ENCODE measurements at regions not wholly inside any gene's neighbourhood (a gene's known extent, or its start where the extent isn't known, plus 50 kb on each side); places are given as distances from the start of the nearest gene placed in this dataset.
A peak's percentile ranks its signal among the peaks of the same experiment; 100 is the strongest.
"Not testable (repeated sequence)": the region's sequence is repeated elsewhere in the genome, so short reads cannot be mapped to it uniquely, and the experiment has no call there.

- Histone ChIP-seq H3K4ac (ENCODE audit: low read length) (no peak overlapping the region), H3K9me3 (replicated peaks in 1 of 2; ENCODE audit: control insufficient read depth in 2 of 2, insufficient read depth in 1 of 2, low read depth in 1 of 2, low read length in 2 of 2) (no peaks in the 10 kb centered on the region), H2BK12ac (ENCODE audit: low read length) (no peak overlapping the region), H3K36me3 (replicated peaks in 1 of 2; ENCODE audit: control insufficient read depth in 2 of 2, insufficient read depth in 2 of 2, low read length in 2 of 2) (no peaks in the 10 kb centered on the region), H4K8ac (ENCODE audit: low read depth, low read length) (no peak overlapping the region), H3K27me3 (ENCODE audit: control insufficient read depth in 3 of 3, insufficient read depth in 3 of 3, low read depth in 1 of 3, low read length in 3 of 3) (no peaks in the 10 kb centered on the region), H2BK5ac (ENCODE audit: low read length) (no peak overlapping the region), H3K4me1 (ENCODE audit: control insufficient read depth in 2 of 2, insufficient read depth in 1 of 2, low read depth in 1 of 2, low read length in 2 of 2) (no peaks in the 10 kb centered on the region), H2BK15ac (ENCODE audit: low read length) (no peak overlapping the region), H3K23ac (ENCODE audit: low read depth, low read length, poor library complexity) (no peak overlapping the region), H3K4me3 (ENCODE audit: low read length in 2 of 2) (no peak overlapping the region), H3K27ac (replicated peaks; ENCODE audit: low read length) (no peak overlapping the region), H2AFZ (ENCODE audit: low read length) (no peak overlapping the region), H2AK5ac (ENCODE audit: low read depth, low read length) (no peak overlapping the region), H2BK120ac (ENCODE audit: low read depth, low read length) (no peak overlapping the region), H3K4me2 (ENCODE audit: insufficient read depth, low read length, poor library complexity, severe bottlenecking) (no peak overlapping the region), H3K79me1 (ENCODE audit: low read depth, low read length) (no peaks in the 10 kb centered on the region), H4K91ac (ENCODE audit: low read depth, low read length, poor library complexity) (no peak overlapping the region), H3K9ac (ENCODE audit: low read depth, low read length, poor library complexity) (no peak overlapping the region), H3K14ac (ENCODE audit: low read length) (no peak overlapping the region), H3K18ac (ENCODE audit: low read length) (no peak overlapping the region)
- DNase-seq (ENCODE audit: low spot score), result no peak
- WGBS, 2 donors (ENCODE audit: extremely low coverage in 2 of 2, insufficient read length in 2 of 2, insufficient replicate concordance in 1 of 2), result no CpG with 5 or more reads among the region's 8 CpGs
Observed at GRCh38 chr6:21342501-21342900, 251.1 kb upstream of the SOX4 start.

DNA sequence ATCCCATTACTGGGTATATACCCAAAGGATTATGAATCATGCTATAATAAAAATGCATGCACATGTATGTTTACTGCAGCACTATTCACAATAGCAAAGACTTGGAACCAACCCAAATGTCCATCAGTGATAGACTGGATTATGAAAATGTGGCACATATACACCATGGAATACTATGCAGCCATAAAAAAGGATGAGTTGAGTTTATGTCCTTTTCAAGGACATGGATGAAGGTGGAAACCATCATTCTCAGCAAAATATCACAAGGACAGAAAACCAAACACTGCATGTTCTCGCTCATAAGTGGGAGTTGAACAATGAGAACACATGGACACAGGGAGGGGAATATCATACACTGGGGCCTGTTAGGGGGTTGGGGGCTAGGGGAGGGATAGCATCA, 247.8 kb upstream of the SOX4 start:
- not testable (repeated sequence) for H3K27ac ChIP-seq (replicated peaks; ENCODE audit: low read length); H2BK15ac ChIP-seq (ENCODE audit: low read length); H3K27me3 ChIP-seq (ENCODE audit: control insufficient read depth in 3 of 3, insufficient read depth in 3 of 3, low read depth in 1 of 3, low read length in 3 of 3); H2BK5ac ChIP-seq (ENCODE audit: low read length); H4K91ac ChIP-seq (ENCODE audit: low read depth, low read length, poor library complexity); H2AK5ac ChIP-seq (ENCODE audit: low read depth, low read length); H3K79me1 ChIP-seq (ENCODE audit: low read depth, low read length); H3K9me3 ChIP-seq (replicated peaks in 1 of 2; ENCODE audit: control insufficient read depth in 2 of 2, insufficient read depth in 1 of 2, low read depth in 1 of 2, low read length in 2 of 2); H3K14ac ChIP-seq (ENCODE audit: low read length); H3K4me3 ChIP-seq (ENCODE audit: low read length in 2 of 2); H2BK120ac ChIP-seq (ENCODE audit: low read depth, low read length); H3K36me3 ChIP-seq (replicated peaks in 1 of 2; ENCODE audit: control insufficient read depth in 2 of 2, insufficient read depth in 2 of 2, low read length in 2 of 2); H4K8ac ChIP-seq (ENCODE audit: low read depth, low read length); H3K4ac ChIP-seq (ENCODE audit: low read length); H2BK12ac ChIP-seq (ENCODE audit: low read length); H3K23ac ChIP-seq (ENCODE audit: low read depth, low read length, poor library complexity); H3K4me1 ChIP-seq (ENCODE audit: control insufficient read depth in 2 of 2, insufficient read depth in 1 of 2, low read depth in 1 of 2, low read length in 2 of 2); H3K4me2 ChIP-seq (ENCODE audit: insufficient read depth, low read length, poor library complexity, severe bottlenecking); DNase-seq (ENCODE audit: low spot score); H3K9ac ChIP-seq (ENCODE audit: low read depth, low read length, poor library complexity); H3K18ac ChIP-seq (ENCODE audit: low read length); H2AFZ ChIP-seq (ENCODE audit: low read length)
- no CpG with 5 or more reads among the region's 1 CpG for WGBS, 2 donors (ENCODE audit: extremely low coverage in 2 of 2, insufficient read length in 2 of 2, insufficient replicate concordance in 1 of 2)

DNA sequence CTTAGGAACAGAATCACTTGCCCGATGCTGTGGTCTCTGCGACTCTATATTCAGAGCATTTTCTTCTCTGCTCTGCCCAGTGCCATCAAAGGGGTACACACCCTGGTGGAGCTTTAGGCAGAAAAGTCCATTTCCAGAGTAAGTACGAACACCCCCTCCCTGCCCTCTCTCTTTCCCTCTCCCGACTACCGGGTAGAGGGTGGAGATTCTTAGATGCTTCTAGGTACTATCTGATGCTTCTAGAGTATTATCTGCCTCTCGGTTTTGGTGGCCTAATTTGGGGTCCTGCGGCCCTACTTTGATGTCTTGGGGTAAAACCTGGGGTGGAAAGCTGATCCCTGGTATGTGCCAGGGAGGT, 245.4 kb upstream of the SOX4 start:
- H4K91ac ChIP-seq (ENCODE audit: low read depth, low read length, poor library complexity), result no peak overlapping the region
- no peak overlapping the region for H3K4me3 ChIP-seq (ENCODE audit: low read length in 2 of 2)
- no peaks in the 10 kb centered on the region for H3K27me3 ChIP-seq (ENCODE audit: control insufficient read depth in 3 of 3, insufficient read depth in 3 of 3, low read depth in 1 of 3, low read length in 3 of 3)
- H2BK15ac ChIP-seq (ENCODE audit: low read length), result no peak overlapping the region
- H3K9me3 ChIP-seq (replicated peaks in 1 of 2; ENCODE audit: control insufficient read depth in 2 of 2, insufficient read depth in 1 of 2, low read depth in 1 of 2, low read length in 2 of 2), result no peaks in the 10 kb centered on the region
- H3K9ac ChIP-seq (ENCODE audit: low read depth, low read length, poor library complexity), result no peak overlapping the region
- peak overlapping the region; percentile 64 for H2AFZ ChIP-seq (ENCODE audit: low read length)
- H2BK5ac ChIP-seq (ENCODE audit: low read length), result no peak overlapping the region
- H3K18ac ChIP-seq (ENCODE audit: low read length), result no peak overlapping the region
- DNase-seq (ENCODE audit: low spot score), result no peak
- no peak overlapping the region for H3K27ac ChIP-seq (replicated peaks; ENCODE audit: low read length)
- H3K4me2 ChIP-seq (ENCODE audit: insufficient read depth, low read length, poor library complexity, severe bottlenecking), result no peak overlapping the region
- peaks cover 4% of the 10 kb centered on the region in 2 donors for H3K4me1 ChIP-seq (ENCODE audit: control insufficient read depth in 2 of 2, insufficient read depth in 1 of 2, low read depth in 1 of 2, low read length in 2 of 2)
- no peak overlapping the region for H2BK120ac ChIP-seq (ENCODE audit: low read depth, low read length)
- H3K79me1 ChIP-seq (ENCODE audit: low read depth, low read length), result no peaks in the 10 kb centered on the region
- no peak overlapping the region for H2BK12ac ChIP-seq (ENCODE audit: low read length)
- H2AK5ac ChIP-seq (ENCODE audit: low read depth, low read length), result no peak overlapping the region
- H3K36me3 ChIP-seq (replicated peaks in 1 of 2; ENCODE audit: control insufficient read depth in 2 of 2, insufficient read depth in 2 of 2, low read length in 2 of 2), result no peaks in the 10 kb centered on the region
- no peak overlapping the region for H4K8ac ChIP-seq (ENCODE audit: low read depth, low read length)
- WGBS, 2 donors (ENCODE audit: extremely low coverage in 2 of 2, insufficient read length in 2 of 2, insufficient replicate concordance in 1 of 2), result no CpG with 5 or more reads among the region's 7 CpGs
- no peak overlapping the region for H3K4ac ChIP-seq (ENCODE audit: low read length)
- H3K23ac ChIP-seq (ENCODE audit: low read depth, low read length, poor library complexity), result no peak overlapping the region
- peak overlapping the region; percentile 86 for H3K14ac ChIP-seq (ENCODE audit: low read length)

DNA sequence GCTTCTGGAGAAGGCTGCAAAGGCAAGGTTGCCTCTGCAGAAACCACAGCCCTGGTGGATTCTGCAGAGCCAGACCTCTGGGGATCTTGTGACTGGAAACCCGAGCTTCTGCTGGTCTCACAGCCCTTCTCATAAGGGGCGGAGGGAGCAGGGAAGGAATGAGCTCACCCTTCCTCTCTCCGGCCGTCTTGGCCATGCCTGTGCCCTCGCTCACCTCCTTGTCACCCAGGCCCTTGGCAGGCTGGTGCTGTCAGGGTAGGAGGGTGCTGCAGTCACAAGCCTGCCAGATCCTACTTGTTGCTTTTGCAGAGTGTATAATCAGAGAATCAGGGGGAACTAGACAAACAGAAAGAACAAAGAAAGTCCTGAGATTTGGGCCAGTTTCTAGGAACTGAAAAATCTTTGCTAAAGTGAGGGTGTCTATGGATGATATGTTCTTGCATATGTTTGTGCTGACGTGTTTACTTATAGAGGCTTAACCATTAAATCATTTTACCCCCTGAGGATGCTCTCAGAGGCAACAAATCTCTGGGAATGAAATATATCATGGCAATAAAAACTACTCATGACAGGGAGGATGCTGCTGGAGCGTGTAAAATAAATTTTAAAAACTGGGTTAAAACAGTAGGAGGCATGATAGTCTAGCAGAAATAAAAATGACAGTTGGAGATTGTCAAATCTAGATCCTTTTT, 244.9 kb upstream of the SOX4 start:
- no peak overlapping the region for H3K27ac ChIP-seq (replicated peaks; ENCODE audit: low read length)

More for the DNA sequence above, 244.9 kb upstream of the SOX4 start:
- Histone ChIP-seq H3K4me2 (ENCODE audit: insufficient read depth, low read length, poor library complexity, severe bottlenecking) (no peak overlapping the region), H3K4me3 (ENCODE audit: low read length in 2 of 2) (no peak overlapping the region), H4K91ac (ENCODE audit: low read depth, low read length, poor library complexity) (peak overlapping the region; percentile 50), H3K4me1 (ENCODE audit: control insufficient read depth in 2 of 2, insufficient read depth in 1 of 2, low read depth in 1 of 2, low read length in 2 of 2) (peaks cover 4% of the 10 kb centered on the region in 2 donors), H2BK120ac (ENCODE audit: low read depth, low read length) (no peak overlapping the region), H3K14ac (ENCODE audit: low read length) (peak overlapping the region; percentile 86), H3K18ac (ENCODE audit: low read length) (peak overlapping the region; percentile 72), H3K4ac (ENCODE audit: low read length) (no peak overlapping the region), H3K23ac (ENCODE audit: low read depth, low read length, poor library complexity) (peak overlapping the region; percentile 46), H2BK5ac (ENCODE audit: low read length) (no peak overlapping the region), H2AK5ac (ENCODE audit: low read depth, low read length) (no peak overlapping the region), H3K27me3 (ENCODE audit: control insufficient read depth in 3 of 3, insufficient read depth in 3 of 3, low read depth in 1 of 3, low read length in 3 of 3) (no peaks in the 10 kb centered on the region), H3K36me3 (replicated peaks in 1 of 2; ENCODE audit: control insufficient read depth in 2 of 2, insufficient read depth in 2 of 2, low read length in 2 of 2) (no peaks in the 10 kb centered on the region), H3K9ac (ENCODE audit: low read depth, low read length, poor library complexity) (peak overlapping the region; percentile 73), H4K8ac (ENCODE audit: low read depth, low read length) (no peak overlapping the region), H2AFZ (ENCODE audit: low read length) (peak overlapping the region; percentile 64), H3K79me1 (ENCODE audit: low read depth, low read length) (no peaks in the 10 kb centered on the region), H2BK15ac (ENCODE audit: low read length) (no peak overlapping the region), H3K9me3 (replicated peaks in 1 of 2; ENCODE audit: control insufficient read depth in 2 of 2, insufficient read depth in 1 of 2, low read depth in 1 of 2, low read length in 2 of 2) (no peaks in the 10 kb centered on the region), H2BK12ac (ENCODE audit: low read length) (peak overlapping the region; percentile 51)
- no peak for DNase-seq (ENCODE audit: low spot score)
- no CpG with 5 or more reads among the region's 7 CpGs for WGBS, 2 donors (ENCODE audit: extremely low coverage in 2 of 2, insufficient read length in 2 of 2, insufficient replicate concordance in 1 of 2)

Data from neuronal stem cell (in vitro differentiated cells).